Ovary (tissue), 3 donors: ENCODE measurements at regions not wholly inside any gene's neighbourhood (a gene's known extent, or its start where the extent isn't known, plus 50 kb on each side); places are given as distances from the start of the nearest gene placed in this dataset.

Experiments
- CTCF ChIP-seq, 3 donors: fragments of 450-650 bp in 2 of 3; fragments of 200-600 bp in 1 of 3; IDR thresholded peaks; one replicate each; pipeline versions ENCODE4 v1.5.1 to v1.8.0; 2016 to 2022; ENCODE audit warnings: antibody characterized with exemption in 3 of 3, mild to moderate bottlenecking in 1 of 3
- EP300 ChIP-seq: sonication (generic); formaldehyde crosslinking; IDR thresholded peaks from one replicate; pipeline ENCODE4 v1.6.1; 2017; ENCODE audit warnings: antibody characterized with exemption
- POLR2A ChIP-seq: fragments of 450-650 bp; IDR thresholded peaks from one replicate; pipeline ENCODE4 v1.6.1; 2017; ENCODE audit warnings: antibody characterized with exemption, mild to moderate bottlenecking, moderate library complexity
- donor health status: DM: no; HTN: no; CAD: no.

- TF ChIP-seq EP300, result no peak
- no peak for TF ChIP-seq CTCF (IDR thresholded peaks at IDR 0.05)
- TF ChIP-seq POLR2A, result no peak
Measured at GRCh38 chr13:79171141-79172061, 234.7 kb downstream of the RBM26 start.
